Adipocyte (in vitro differentiated cells): ENCODE measurements at regions not wholly inside any gene's neighbourhood (a gene's known extent, or its start where the extent isn't known, plus 50 kb on each side); places are given as distances from the start of the nearest gene placed in this dataset.

Experiments
- DNase-seq: peaks from one replicate; pipeline ENCODE4 v3.0.0-alpha.2; 2015; ENCODE audit warnings: low read depth
- H3K27me3 ChIP-seq: replicated peaks from 2 replicates; pipeline ENCODE4 v1.7.0; 2013; ENCODE audit warnings: mild to moderate bottlenecking, low read length, moderate library complexity; ENCODE audit not compliant: control insufficient read depth, insufficient read depth
- H3K36me3 ChIP-seq: 2 replicates; pipeline ENCODE4 v1.7.0; 2013; ENCODE audit warnings: low read length, mild to moderate bottlenecking, moderate library complexity; ENCODE audit not compliant: control insufficient read depth, insufficient read depth, severe bottlenecking
- H3K4me1 ChIP-seq: 2 replicates; pipeline ENCODE4 v1.7.0; 2013; ENCODE audit warnings: mild to moderate bottlenecking, low read length, moderate library complexity; ENCODE audit not compliant: control insufficient read depth, insufficient read depth
- H3K4me3 ChIP-seq: 2 replicates; pipeline ENCODE4 v1.7.0; 2013; ENCODE audit warnings: mild to moderate bottlenecking, low read length, moderate library complexity
- H3K9ac ChIP-seq: 2 replicates; pipeline ENCODE4 v1.7.0; 2013; ENCODE audit warnings: mild to moderate bottlenecking, low read length, moderate library complexity
- H3K9me3 ChIP-seq: 2 replicates; pipeline ENCODE4 v1.7.0; 2013; ENCODE audit warnings: mild to moderate bottlenecking, low read length, moderate library complexity; ENCODE audit not compliant: control insufficient read depth

GRCh38 chr1:232473900-232474299 is 156.0 kb downstream of the SIPA1L2 start:
- no peak for DNase-seq
- no peaks in the 10 kb centered on the region for H3K36me3 ChIP-seq
- no peak overlapping the region for H3K4me3 ChIP-seq
- H3K27me3 ChIP-seq = no peaks in the 10 kb centered on the region
- H3K4me1 ChIP-seq = peaks cover 42% of the 10 kb centered on the region
- no peaks in the 10 kb centered on the region for H3K9me3 ChIP-seq
- H3K9ac ChIP-seq = no peak overlapping the region

- H3K4me3 ChIP-seq = no peak overlapping the region
- H3K4me1 ChIP-seq = peaks cover 41% of the 10 kb centered on the region
- H3K36me3 ChIP-seq = no peaks in the 10 kb centered on the region
- H3K27me3 ChIP-seq = no peaks in the 10 kb centered on the region
- DNase-seq = peak; percentile 44
- H3K9ac ChIP-seq = no peak overlapping the region
- H3K9me3 ChIP-seq = no peaks in the 10 kb centered on the region
Observed at GRCh38 chr1:232473324-232473723, 156.6 kb downstream of the SIPA1L2 start.

- Histone ChIP-seq H3K9ac (no peak overlapping the region), H3K4me1 (peaks cover 36% of the 10 kb centered on the region), H3K9me3 (no peaks in the 10 kb centered on the region), H3K27me3 (no peaks in the 10 kb centered on the region), H3K4me3 (no peak overlapping the region), H3K36me3 (no peaks in the 10 kb centered on the region)
- peak; percentile 78 for DNase-seq
Observed at GRCh38 chr1:232472485-232473041, 157.4 kb downstream of the SIPA1L2 start.

DNA sequence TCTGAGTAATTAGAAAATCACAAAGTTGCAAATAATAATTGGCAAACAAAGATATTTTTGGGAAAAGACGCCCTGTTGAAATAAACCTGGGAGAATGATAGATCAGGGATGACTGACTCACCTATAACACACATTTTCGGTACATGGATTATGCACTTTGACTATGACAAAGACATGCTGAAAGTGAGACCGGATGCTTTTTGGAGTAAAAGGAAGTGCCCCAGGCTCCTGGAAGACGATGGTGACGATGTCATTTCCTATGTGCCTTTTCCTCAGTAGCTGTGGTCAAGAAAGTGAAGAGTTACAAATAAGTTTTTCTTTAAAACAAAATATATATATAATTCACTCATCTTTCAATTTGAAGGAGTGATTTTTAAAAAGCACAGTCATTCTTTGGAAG is 158.7 kb downstream of the SIPA1L2 start:
- no peaks in the 10 kb centered on the region for H3K9me3 ChIP-seq
- no peak for DNase-seq
- no peaks in the 10 kb centered on the region for H3K36me3 ChIP-seq
- H3K4me1 ChIP-seq = peaks cover 22% of the 10 kb centered on the region
- H3K9ac ChIP-seq = no peak overlapping the region
- H3K27me3 ChIP-seq = no peaks in the 10 kb centered on the region
- no peak overlapping the region for H3K4me3 ChIP-seq

DNA sequence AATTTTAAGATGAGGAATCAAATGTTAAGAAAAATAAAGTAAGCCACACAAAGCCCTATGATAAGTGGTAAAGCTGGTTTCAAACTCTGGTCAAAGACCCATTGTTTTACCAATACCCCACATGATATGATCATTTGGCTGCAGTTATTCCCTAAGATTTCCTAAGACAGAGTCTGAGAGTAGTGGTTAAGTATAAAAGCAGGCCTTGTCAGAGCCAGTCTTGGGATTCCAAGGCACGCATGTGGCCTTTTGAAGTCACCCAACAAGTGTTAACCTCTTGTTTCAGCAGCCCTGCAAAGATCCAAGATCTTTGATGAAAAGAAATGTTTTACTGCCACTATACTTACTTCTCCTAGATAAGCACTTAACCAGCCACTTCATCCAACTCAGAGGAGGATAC is 159.2 kb downstream of the SIPA1L2 start:
- Histone ChIP-seq H3K27me3 (no peaks in the 10 kb centered on the region), H3K9me3 (no peaks in the 10 kb centered on the region), H3K36me3 (no peaks in the 10 kb centered on the region), H3K9ac (no peak overlapping the region), H3K4me3 (no peak overlapping the region), H3K4me1 (peaks cover 19% of the 10 kb centered on the region)
- no peak for DNase-seq

DNA sequence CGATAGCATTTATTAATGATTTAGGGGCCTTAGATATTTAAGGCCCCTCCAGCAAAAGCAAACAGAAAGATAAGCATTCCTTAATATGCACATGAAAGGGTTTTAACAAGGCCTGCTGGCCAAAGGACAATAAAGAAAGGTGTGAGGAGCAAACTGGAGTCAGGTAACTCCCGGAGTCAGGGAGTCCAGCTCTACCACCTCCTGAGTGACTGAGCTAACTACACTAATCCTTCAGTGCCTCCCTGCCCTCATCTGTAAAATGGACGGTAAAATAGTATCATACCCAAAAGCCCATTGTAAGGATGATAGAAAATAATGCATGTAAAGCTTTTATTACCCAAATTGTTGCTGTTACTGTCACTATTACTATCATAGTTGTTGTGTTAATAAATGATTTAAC is 161.7 kb downstream of the SIPA1L2 start:
- Histone ChIP-seq H3K36me3 (no peaks in the 10 kb centered on the region), H3K4me3 (no peak overlapping the region), H3K4me1 (peaks cover 13% of the 10 kb centered on the region), H3K9ac (no peak overlapping the region), H3K27me3 (no peaks in the 10 kb centered on the region), H3K9me3 (no peaks in the 10 kb centered on the region)
- no peak for DNase-seq

- H3K9me3 ChIP-seq = no peaks in the 10 kb centered on the region
- H3K9ac ChIP-seq = no peak overlapping the region
Observed at GRCh38 chr1:232467073-232467760, 162.7 kb downstream of the SIPA1L2 start.

GRCh38 chr1:232464325-232464724 is 165.6 kb downstream of the SIPA1L2 start:
- Histone ChIP-seq H3K27me3 (no peaks in the 10 kb centered on the region), H3K9me3 (no peaks in the 10 kb centered on the region), H3K4me3 (no peak overlapping the region), H3K36me3 (no peaks in the 10 kb centered on the region), H3K9ac (no peak overlapping the region), H3K4me1 (no peaks in the 10 kb centered on the region)
- no peak for DNase-seq

More at GRCh38 chr1:232467073-232467760, 162.7 kb downstream of the SIPA1L2 start:
- Histone ChIP-seq H3K4me3 (no peak overlapping the region), H3K27me3 (no peaks in the 10 kb centered on the region), H3K36me3 (no peaks in the 10 kb centered on the region), H3K4me1 (peaks cover 2% of the 10 kb centered on the region)
- DNase-seq = no peak

GRCh38 chr1:232463225-232463624 is 166.7 kb downstream of the SIPA1L2 start:
- Histone ChIP-seq H3K4me3 (no peak overlapping the region), H3K36me3 (no peaks in the 10 kb centered on the region), H3K4me1 (no peaks in the 10 kb centered on the region), H3K27me3 (no peaks in the 10 kb centered on the region), H3K9me3 (no peaks in the 10 kb centered on the region), H3K9ac (no peak overlapping the region)
- peak; percentile 72 for DNase-seq

GRCh38 chr1:232462213-232462612 is 167.7 kb downstream of the SIPA1L2 start:
- no peaks in the 10 kb centered on the region for H3K4me1 ChIP-seq
- no peaks in the 10 kb centered on the region for H3K9me3 ChIP-seq
- no peak overlapping the region for H3K4me3 ChIP-seq
- no peak overlapping the region for H3K9ac ChIP-seq
- H3K27me3 ChIP-seq = no peaks in the 10 kb centered on the region
- DNase-seq = no peak
- H3K36me3 ChIP-seq = no peaks in the 10 kb centered on the region

DNA sequence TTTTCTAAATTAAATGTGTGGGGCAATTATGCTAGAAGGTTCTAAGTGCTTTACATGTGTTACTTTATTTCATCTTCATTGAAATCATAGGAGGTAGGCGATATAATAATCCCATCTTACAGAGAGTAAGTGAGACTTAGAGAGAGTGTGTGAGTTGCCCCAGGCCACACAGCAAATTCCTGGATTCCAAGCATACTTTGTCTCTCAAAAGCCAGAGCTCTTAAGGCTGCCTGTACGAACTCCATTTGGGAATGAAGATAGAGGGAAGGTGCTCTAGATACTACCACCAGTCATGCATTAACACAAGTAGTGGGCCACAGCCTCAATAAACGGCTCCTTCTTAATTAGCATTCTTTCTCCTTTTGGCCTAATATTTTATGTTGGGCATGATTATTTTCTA is 170.1 kb downstream of the SIPA1L2 start:
- no peaks in the 10 kb centered on the region for H3K36me3 ChIP-seq
- H3K9me3 ChIP-seq = no peaks in the 10 kb centered on the region
- H3K27me3 ChIP-seq = no peaks in the 10 kb centered on the region
- DNase-seq = no peak
- H3K4me1 ChIP-seq = no peaks in the 10 kb centered on the region
- H3K4me3 ChIP-seq = no peak overlapping the region
- H3K9ac ChIP-seq = no peak overlapping the region

DNA sequence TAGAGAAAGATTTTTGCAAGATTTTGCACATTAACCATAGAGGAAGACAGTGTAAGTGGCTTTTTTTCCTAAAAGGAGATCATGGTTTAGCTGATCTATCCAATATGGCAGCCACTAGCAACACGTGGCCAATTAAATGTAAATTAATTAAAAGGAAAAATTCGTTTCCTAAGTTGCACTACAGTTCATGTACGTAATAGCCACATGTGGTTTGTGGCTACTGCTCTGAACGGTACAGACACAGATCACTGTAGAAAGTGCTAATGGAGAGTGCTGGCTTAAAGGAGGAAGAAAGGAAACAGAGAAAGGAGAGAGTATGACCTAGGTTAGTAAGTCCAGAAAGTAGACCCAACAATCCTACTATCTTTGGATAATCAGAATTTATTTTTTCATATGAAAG is 170.8 kb downstream of the SIPA1L2 start:
- no peaks in the 10 kb centered on the region for H3K9me3 ChIP-seq
- DNase-seq = no peak
- H3K36me3 ChIP-seq = no peaks in the 10 kb centered on the region
- no peak overlapping the region for H3K4me3 ChIP-seq
- H3K9ac ChIP-seq = no peak overlapping the region
- no peaks in the 10 kb centered on the region for H3K4me1 ChIP-seq
- H3K27me3 ChIP-seq = no peaks in the 10 kb centered on the region
